Caco-2 (cell line): ENCODE measurements at regions not wholly inside any gene's neighbourhood (a gene's known extent, or its start where the extent isn't known, plus 50 kb on each side); places are given as distances from the start of the nearest gene placed in this dataset.

Experiments used
- BruUV-seq: library from RNA; stranded (reverse); fragments of 400-500 nt; replicated peaks from 2 replicates; lab custom pipeline; 2021; lab: Mats Ljungman, UMichigan
- CTCF ChIA-PET: fragments of 300-600 bp; sonication (Branson Sonifier 250); formaldehyde crosslinking; loops from one replicate; lab custom pipeline; 2022; ENCODE audit warnings: antibody characterized with exemption; lab: Charles Lee
- POLR2A ChIA-PET: fragments of 300-600 bp; sonication (Branson Sonifier 250); formaldehyde crosslinking; loops from one replicate; lab custom pipeline; 2022; ENCODE audit warnings: antibody characterized with exemption; lab: Charles Lee
- DNase-seq, 2 experiments: peaks; one replicate each; pipeline versions ENCODE4 v3.0.0 to v3.0.0-alpha.2; 2020 to 2022
- H3K27me3 ChIP-seq: replicated peaks from 2 replicates; pipeline ENCODE4 v1.6.0; 2011; ENCODE audit warnings: low read length; ENCODE audit not compliant: control insufficient read depth, insufficient read depth
- H3K36me3 ChIP-seq: 2 replicates; pipeline ENCODE4 v1.5.1; 2011; ENCODE audit warnings: low read length; ENCODE audit not compliant: control insufficient read depth, insufficient read depth
- H3K4me1 ChIP-seq: fragments of 250-450 bp; sonication (Bioruptor Pico); 2 replicates; pipeline ENCODE4 v1.5.1; 2020; ENCODE audit warnings: mild to moderate bottlenecking
- H3K4me3 ChIP-seq: 2 replicates; pipeline ENCODE4 v1.5.1; 2011; ENCODE audit warnings: low read depth, mild to moderate bottlenecking, control low read depth, low read length
- H3K9me3 ChIP-seq: fragments of 250-450 bp; sonication (Bioruptor Pico); 2 replicates; pipeline ENCODE4 v1.5.1; 2020; ENCODE audit warnings: mild to moderate bottlenecking, moderate library complexity
- H3K27ac Mint-ChIP-seq: one replicate; pipeline ENCODE4 v1.8.0; 2022; ENCODE audit warnings: mixed read lengths; ENCODE audit not compliant: unreplicated experiment
- H3K27me3 Mint-ChIP-seq: one replicate; pipeline ENCODE4 v1.8.0; 2022; ENCODE audit warnings: mixed read lengths; ENCODE audit not compliant: insufficient read depth, unreplicated experiment
- H3K36me3 Mint-ChIP-seq: one replicate; pipeline ENCODE4 v1.8.0; 2022; ENCODE audit warnings: mild to moderate bottlenecking, mixed read lengths; ENCODE audit not compliant: insufficient read depth, unreplicated experiment
- H3K4me1 Mint-ChIP-seq: one replicate; pipeline ENCODE4 v1.8.0; 2022; ENCODE audit warnings: low read depth, mixed read lengths; ENCODE audit not compliant: unreplicated experiment
- H3K4me3 Mint-ChIP-seq: one replicate; pipeline ENCODE4 v1.8.0; 2022; ENCODE audit warnings: mild to moderate bottlenecking, moderate library complexity, mixed read lengths; ENCODE audit not compliant: unreplicated experiment
- H3K9me3 Mint-ChIP-seq: one replicate; pipeline ENCODE4 v1.8.0; 2022; ENCODE audit warnings: mixed read lengths; ENCODE audit not compliant: unreplicated experiment
- CTCF ChIP-seq, 2 experiments: fragments of 200-600 bp in 1 of 2; IDR thresholded peaks; 1 replicate in 1 of 2; 2 replicates in 1 of 2; pipeline versions ENCODE4 v1.5.1 to v1.8.0; 2011 to 2022; ENCODE audit warnings: antibody characterized with exemption in 1 of 2, control low read depth in 1 of 2, inconsistent platforms in 1 of 2, low read depth in 1 of 2, low read length in 1 of 2, mild to moderate bottlenecking in 1 of 2, moderate library complexity in 1 of 2; ENCODE audit not compliant: insufficient read depth in 1 of 2, severe bottlenecking in 1 of 2, unreplicated experiment in 1 of 2
- intact Hi-C: fragments of 100-400 bp; cut with micrococcal nuclease; formaldehyde crosslinking; loops from one replicate; pipeline ENCODE4 v1.10.0; 2022; ENCODE audit not compliant: unreplicated experiment

- no peaks in the 10 kb centered on the region for H3K9me3 ChIP-seq
- H3K36me3 ChIP-seq, result no peaks in the 10 kb centered on the region
- no peaks in the 10 kb centered on the region for H3K27me3 ChIP-seq
- intact Hi-C loops, result no loop called here
- BruUV-seq, result no TSS peak
- no peak overlapping the region for H3K4me3 ChIP-seq
- H3K4me1 Mint-ChIP-seq, result no peaks in the 10 kb centered on the region
- no peak for TF ChIP-seq CTCF (IDR thresholded peaks at IDR 0.05; ENCODE audit: insufficient read depth in 1 of 2, low read depth in 1 of 2, low read length in 1 of 2, severe bottlenecking in 1 of 2, unreplicated experiment in 1 of 2)
- ChIA-PET CTCF (no interaction called here), POLR2A (no interaction called here)
- no peak for DNase-seq
- H3K4me3 Mint-ChIP-seq, result no peak overlapping the region
- H3K4me1 ChIP-seq, result no peaks in the 10 kb centered on the region
- no peaks in the 10 kb centered on the region for H3K9me3 Mint-ChIP-seq
- no peaks in the 10 kb centered on the region for H3K36me3 Mint-ChIP-seq
- no peak overlapping the region for H3K27ac Mint-ChIP-seq
- H3K27me3 Mint-ChIP-seq, result peaks cover 9% of the 10 kb centered on the region
Measured at GRCh38 chr18:75782204-75782603, 354.7 kb upstream of the SMIM21 start.

- Mint-ChIP-seq H3K4me1 (no peaks in the 10 kb centered on the region), H3K27me3 (peaks cover 12% of the 10 kb centered on the region), H3K27ac (no peak overlapping the region), H3K4me3 (no peak overlapping the region), H3K36me3 (no peaks in the 10 kb centered on the region), H3K9me3 (no peaks in the 10 kb centered on the region)
- intact Hi-C loops, result no loop called here
- H3K36me3 ChIP-seq, result no peaks in the 10 kb centered on the region
- TF ChIP-seq CTCF (IDR thresholded peaks at IDR 0.05; ENCODE audit: insufficient read depth in 1 of 2, low read depth in 1 of 2, low read length in 1 of 2, severe bottlenecking in 1 of 2, unreplicated experiment in 1 of 2), result no peak
- no peak for DNase-seq
- BruUV-seq, result no TSS peak
- ChIA-PET CTCF (no interaction called here), POLR2A (no interaction called here)
- no peaks in the 10 kb centered on the region for H3K9me3 ChIP-seq
- no peaks in the 10 kb centered on the region for H3K4me1 ChIP-seq
- no peak overlapping the region for H3K4me3 ChIP-seq
- no peaks in the 10 kb centered on the region for H3K27me3 ChIP-seq
Measured at GRCh38 chr18:75779910-75780309, 352.4 kb upstream of the SMIM21 start.

- no peak overlapping the region for H3K4me3 Mint-ChIP-seq
- H3K4me1 Mint-ChIP-seq, result no peaks in the 10 kb centered on the region
- Histone ChIP-seq H3K9me3 (no peaks in the 10 kb centered on the region), H3K4me1 (no peaks in the 10 kb centered on the region), H3K27me3 (no peaks in the 10 kb centered on the region), H3K4me3 (no peak overlapping the region), H3K36me3 (no peaks in the 10 kb centered on the region)
- BruUV-seq, result no TSS peak
- no peak for DNase-seq
- no peaks in the 10 kb centered on the region for H3K9me3 Mint-ChIP-seq
- no peaks in the 10 kb centered on the region for H3K36me3 Mint-ChIP-seq
- H3K27me3 Mint-ChIP-seq, result peaks cover 12% of the 10 kb centered on the region
- H3K27ac Mint-ChIP-seq, result no peak overlapping the region
- CTCF ChIA-PET, result no interaction called here
- intact Hi-C loops, result no loop called here
- POLR2A ChIA-PET, result no interaction called here
- no peak for TF ChIP-seq CTCF (IDR thresholded peaks at IDR 0.05; ENCODE audit: insufficient read depth in 1 of 2, low read depth in 1 of 2, low read length in 1 of 2, severe bottlenecking in 1 of 2, unreplicated experiment in 1 of 2)
Measured at GRCh38 chr18:75779450-75779849, 351.9 kb upstream of the SMIM21 start.
